ENCODE measurements at regions not wholly inside any gene's neighbourhood (a gene's known extent, or its start where the extent isn't known, plus 50 kb on each side); places are given as distances from the start of the nearest gene placed in this dataset.

DNA sequence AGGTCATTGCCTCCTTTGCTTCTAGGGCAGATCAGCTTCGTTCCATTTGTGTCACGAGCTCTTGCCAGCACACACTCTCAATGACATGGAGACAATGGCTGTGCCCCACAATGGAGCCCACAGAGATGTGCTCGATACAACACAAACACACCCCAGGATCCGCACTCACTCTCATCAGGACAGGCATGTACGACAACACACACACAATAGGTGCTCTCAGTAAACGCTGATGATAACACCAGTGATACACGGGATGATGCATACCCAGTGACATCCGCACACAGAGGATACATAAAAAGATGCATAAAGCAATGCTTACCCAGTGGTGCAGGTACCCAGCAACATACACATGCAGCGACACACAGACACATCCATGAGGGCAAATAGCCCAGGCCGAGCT, 61.2 kb upstream of the LBX1 start:
- TF ChIP-seq, protein P1, sequence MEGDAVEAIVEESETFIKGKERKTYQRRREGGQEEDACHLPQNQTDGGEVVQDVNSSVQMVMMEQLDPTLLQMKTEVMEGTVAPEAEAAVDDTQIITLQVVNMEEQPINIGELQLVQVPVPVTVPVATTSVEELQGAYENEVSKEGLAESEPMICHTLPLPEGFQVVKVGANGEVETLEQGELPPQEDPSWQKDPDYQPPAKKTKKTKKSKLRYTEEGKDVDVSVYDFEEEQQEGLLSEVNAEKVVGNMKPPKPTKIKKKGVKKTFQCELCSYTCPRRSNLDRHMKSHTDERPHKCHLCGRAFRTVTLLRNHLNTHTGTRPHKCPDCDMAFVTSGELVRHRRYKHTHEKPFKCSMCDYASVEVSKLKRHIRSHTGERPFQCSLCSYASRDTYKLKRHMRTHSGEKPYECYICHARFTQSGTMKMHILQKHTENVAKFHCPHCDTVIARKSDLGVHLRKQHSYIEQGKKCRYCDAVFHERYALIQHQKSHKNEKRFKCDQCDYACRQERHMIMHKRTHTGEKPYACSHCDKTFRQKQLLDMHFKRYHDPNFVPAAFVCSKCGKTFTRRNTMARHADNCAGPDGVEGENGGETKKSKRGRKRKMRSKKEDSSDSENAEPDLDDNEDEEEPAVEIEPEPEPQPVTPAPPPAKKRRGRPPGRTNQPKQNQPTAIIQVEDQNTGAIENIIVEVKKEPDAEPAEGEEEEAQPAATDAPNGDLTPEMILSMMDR (IDR thresholded peaks at IDR 0.05; ENCODE audit: low read depth, low read length, poor library complexity, severe bottlenecking): no peak
- TF ChIP-seq EZH2phosphoT487 (IDR thresholded peaks at IDR 0.05; ENCODE audit: borderline replicate concordance, low read length): no peak
